GM12878 (cell line): ENCODE measurements at regions not wholly inside any gene's neighbourhood (a gene's known extent, or its start where the extent isn't known, plus 50 kb on each side); places are given as distances from the start of the nearest gene placed in this dataset.

Experiments used
- CBX5 ChIP-seq: sonication (generic); IDR thresholded peaks from 2 replicates; pipeline ENCODE4 v1.6.1; 2016; ENCODE audit warnings: low read depth, moderate library complexity, mild to moderate bottlenecking, inconsistent platforms
- CHD1 ChIP-seq: IDR thresholded peaks from 2 replicates; pipeline ENCODE4 v1.6.1; 2012; ENCODE audit warnings: low read depth, low read length, improper control_type of control experiment
- CTCF ChIP-seq, 3 experiments: IDR thresholded peaks in 2 of 3; conservative IDR thresholded peaks in 1 of 3; 2 replicates each; pipeline ENCODE4 v1.5.1; 2011; ENCODE audit warnings: low read depth in 3 of 3, low read length in 3 of 3, mild to moderate bottlenecking in 3 of 3, control low read depth in 2 of 3, moderate library complexity in 2 of 3, inconsistent platforms in 1 of 3, mixed read lengths in 1 of 3; ENCODE audit not compliant: control insufficient read depth in 2 of 3, insufficient read depth in 1 of 3; ENCODE audit errors: extremely low read depth in 1 of 3
- EP300 ChIP-seq, 2 experiments: fragments of 150-350 bp in 1 of 2; IDR thresholded peaks; 2 replicates each; pipeline ENCODE4 v1.6.1; 2011 to 2012; ENCODE audit warnings: low read depth in 2 of 2, low read length in 2 of 2, borderline replicate concordance in 1 of 2, improper control_type of control experiment in 1 of 2, inconsistent platforms in 1 of 2; ENCODE audit not compliant: control insufficient read depth in 1 of 2
- EZH2 ChIP-seq: IDR thresholded peaks from 2 replicates; pipeline ENCODE4 v1.6.1; 2012; ENCODE audit warnings: low read depth, mild to moderate bottlenecking, control low read depth, inconsistent platforms, low read length, borderline replicate concordance; ENCODE audit not compliant: control insufficient read depth
- FOXM1 ChIP-seq: IDR thresholded peaks from 2 replicates; pipeline ENCODE4 v1.6.1; 2012; ENCODE audit warnings: low read depth, mild to moderate bottlenecking, inconsistent platforms, low read length, moderate library complexity
- GABPA ChIP-seq: IDR thresholded peaks from 2 replicates; pipeline ENCODE4 v1.6.1; 2014; ENCODE audit warnings: antibody characterized with exemption, low read depth, mild to moderate bottlenecking, inconsistent platforms
- HDAC6 ChIP-seq: fragments of 200-600 bp; sonication (generic); IDR thresholded peaks from one replicate; pipeline ENCODE4 v1.8.0; 2017; ENCODE audit warnings: antibody characterized with exemption; ENCODE audit not compliant: unreplicated experiment
- KDM1A ChIP-seq: fragments of 200-600 bp; sonication (generic); IDR thresholded peaks from 2 replicates; pipeline ENCODE4 v1.6.1; 2016; ENCODE audit warnings: borderline replicate concordance
- NBN ChIP-seq: fragments of 450-650 bp; IDR thresholded peaks from 2 replicates; pipeline ENCODE4 v1.6.1; 2016
- POLR2A ChIP-seq: IDR thresholded peaks from 2 replicates; pipeline ENCODE4 v1.6.1; 2011; ENCODE audit warnings: low read depth, mild to moderate bottlenecking, low read length
- SUZ12 ChIP-seq: fragments of 200-600 bp; sonication (generic); IDR thresholded peaks from one replicate; pipeline ENCODE4 v1.6.1; 2018; ENCODE audit warnings: antibody characterized with exemption, mild to moderate bottlenecking; ENCODE audit not compliant: unreplicated experiment
- TF ChIP-seq, protein P1 (sequence below): fragments of 450-650 bp; IDR thresholded peaks from 2 replicates; pipeline ENCODE4 v1.6.1; 2016; ENCODE audit warnings: mild to moderate bottlenecking
- TF ChIP-seq, protein P2 (sequence below): IDR thresholded peaks from 2 replicates; pipeline ENCODE4 v1.6.1; 2012; ENCODE audit warnings: improper control_type of control experiment, low read depth, low read length; ENCODE audit not compliant: insufficient replicate concordance

- no peak for TF ChIP-seq CBX5
- no peak for TF ChIP-seq HDAC6
- no peak for TF ChIP-seq POLR2A
- TF ChIP-seq EZH2 = no peak
- TF ChIP-seq, protein P1, sequence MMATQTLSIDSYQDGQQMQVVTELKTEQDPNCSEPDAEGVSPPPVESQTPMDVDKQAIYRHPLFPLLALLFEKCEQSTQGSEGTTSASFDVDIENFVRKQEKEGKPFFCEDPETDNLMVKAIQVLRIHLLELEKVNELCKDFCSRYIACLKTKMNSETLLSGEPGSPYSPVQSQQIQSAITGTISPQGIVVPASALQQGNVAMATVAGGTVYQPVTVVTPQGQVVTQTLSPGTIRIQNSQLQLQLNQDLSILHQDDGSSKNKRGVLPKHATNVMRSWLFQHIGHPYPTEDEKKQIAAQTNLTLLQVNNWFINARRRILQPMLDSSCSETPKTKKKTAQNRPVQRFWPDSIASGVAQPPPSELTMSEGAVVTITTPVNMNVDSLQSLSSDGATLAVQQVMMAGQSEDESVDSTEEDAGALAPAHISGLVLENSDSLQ = no peak
- no peak for TF ChIP-seq CTCF (IDR thresholded peaks at IDR 0.05 in 2 of 3, conservative IDR thresholded peaks at IDR 0.05 in 1 of 3; ENCODE audit: control insufficient read depth in 2 of 3, extremely low read depth in 1 of 3, insufficient read depth in 1 of 3, low read depth in 3 of 3, low read length in 3 of 3)
- TF ChIP-seq NBN = no peak
- no peak for TF ChIP-seq SUZ12
- no peak for TF ChIP-seq CHD1
- TF ChIP-seq, protein P2, sequence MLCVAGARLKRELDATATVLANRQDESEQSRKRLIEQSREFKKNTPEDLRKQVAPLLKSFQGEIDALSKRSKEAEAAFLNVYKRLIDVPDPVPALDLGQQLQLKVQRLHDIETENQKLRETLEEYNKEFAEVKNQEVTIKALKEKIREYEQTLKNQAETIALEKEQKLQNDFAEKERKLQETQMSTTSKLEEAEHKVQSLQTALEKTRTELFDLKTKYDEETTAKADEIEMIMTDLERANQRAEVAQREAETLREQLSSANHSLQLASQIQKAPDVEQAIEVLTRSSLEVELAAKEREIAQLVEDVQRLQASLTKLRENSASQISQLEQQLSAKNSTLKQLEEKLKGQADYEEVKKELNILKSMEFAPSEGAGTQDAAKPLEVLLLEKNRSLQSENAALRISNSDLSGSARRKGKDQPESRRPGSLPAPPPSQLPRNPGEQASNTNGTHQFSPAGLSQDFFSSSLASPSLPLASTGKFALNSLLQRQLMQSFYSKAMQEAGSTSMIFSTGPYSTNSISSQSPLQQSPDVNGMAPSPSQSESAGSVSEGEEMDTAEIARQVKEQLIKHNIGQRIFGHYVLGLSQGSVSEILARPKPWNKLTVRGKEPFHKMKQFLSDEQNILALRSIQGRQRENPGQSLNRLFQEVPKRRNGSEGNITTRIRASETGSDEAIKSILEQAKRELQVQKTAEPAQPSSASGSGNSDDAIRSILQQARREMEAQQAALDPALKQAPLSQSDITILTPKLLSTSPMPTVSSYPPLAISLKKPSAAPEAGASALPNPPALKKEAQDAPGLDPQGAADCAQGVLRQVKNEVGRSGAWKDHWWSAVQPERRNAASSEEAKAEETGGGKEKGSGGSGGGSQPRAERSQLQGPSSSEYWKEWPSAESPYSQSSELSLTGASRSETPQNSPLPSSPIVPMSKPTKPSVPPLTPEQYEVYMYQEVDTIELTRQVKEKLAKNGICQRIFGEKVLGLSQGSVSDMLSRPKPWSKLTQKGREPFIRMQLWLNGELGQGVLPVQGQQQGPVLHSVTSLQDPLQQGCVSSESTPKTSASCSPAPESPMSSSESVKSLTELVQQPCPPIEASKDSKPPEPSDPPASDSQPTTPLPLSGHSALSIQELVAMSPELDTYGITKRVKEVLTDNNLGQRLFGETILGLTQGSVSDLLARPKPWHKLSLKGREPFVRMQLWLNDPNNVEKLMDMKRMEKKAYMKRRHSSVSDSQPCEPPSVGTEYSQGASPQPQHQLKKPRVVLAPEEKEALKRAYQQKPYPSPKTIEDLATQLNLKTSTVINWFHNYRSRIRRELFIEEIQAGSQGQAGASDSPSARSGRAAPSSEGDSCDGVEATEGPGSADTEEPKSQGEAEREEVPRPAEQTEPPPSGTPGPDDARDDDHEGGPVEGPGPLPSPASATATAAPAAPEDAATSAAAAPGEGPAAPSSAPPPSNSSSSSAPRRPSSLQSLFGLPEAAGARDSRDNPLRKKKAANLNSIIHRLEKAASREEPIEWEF = no peak
- TF ChIP-seq KDM1A = no peak
- TF ChIP-seq FOXM1 = no peak
- no peak for TF ChIP-seq GABPA
- TF ChIP-seq EP300 (IDR thresholded peaks at IDR 0.05; ENCODE audit: borderline replicate concordance in 1 of 2, control insufficient read depth in 1 of 2, low read depth in 2 of 2, low read length in 2 of 2) = no peak
These were observed 486.1 kb upstream of the CDH9 start for GRCh38 chr5:27524515-27524914.
